ENCODE measurements at regions not wholly inside any gene's neighbourhood (a gene's known extent, or its start where the extent isn't known, plus 50 kb on each side); places are given as distances from the start of the nearest gene placed in this dataset.
A peak's percentile ranks its signal among the peaks of the same experiment; 100 is the strongest.
"Not testable (repeated sequence)": the region's sequence is repeated elsewhere in the genome, so short reads cannot be mapped to it uniquely, and the experiment has no call there.

GRCh38 chr2:111275047-111275853, 154.5 kb downstream of the BCL2L11 start:
- not testable (repeated sequence) for ATAC-seq (ENCODE audit: insufficient read depth, low FRiP score); H3K4me1 ChIP-seq (ENCODE audit: control insufficient read depth in 5 of 5, insufficient read depth in 5 of 5, low read length in 5 of 5); DNase-seq; H3K27ac ChIP-seq (ENCODE audit: low read depth in 1 of 2, low read length in 1 of 2); H3K9ac ChIP-seq (ENCODE audit: insufficient read depth in 1 of 2, low read length in 2 of 2); H3K36me3 ChIP-seq (ENCODE audit: control insufficient read depth in 4 of 4, insufficient read depth in 4 of 4, low read length in 4 of 4); H3K27me3 ChIP-seq (ENCODE audit: control insufficient read depth in 3 of 3, insufficient read depth in 3 of 3, low read length in 2 of 3); H3K4me3 ChIP-seq; H3K9me3 ChIP-seq (ENCODE audit: control insufficient read depth in 4 of 4, insufficient read depth in 3 of 4, low read length in 3 of 4)
- 69 to 74% methylated on average over 13 of the region's 15 CpGs for WGBS, 2 donors

GRCh38 chr2:111275854-111276171, 155.1 kb downstream of the BCL2L11 start:
- not testable (repeated sequence) for H3K4me1 ChIP-seq (ENCODE audit: control insufficient read depth in 5 of 5, insufficient read depth in 5 of 5, low read length in 5 of 5); H3K27me3 ChIP-seq (ENCODE audit: control insufficient read depth in 3 of 3, insufficient read depth in 3 of 3, low read length in 2 of 3); H3K4me3 ChIP-seq; DNase-seq; H3K9ac ChIP-seq (ENCODE audit: insufficient read depth in 1 of 2, low read length in 2 of 2); H3K36me3 ChIP-seq (ENCODE audit: control insufficient read depth in 4 of 4, insufficient read depth in 4 of 4, low read length in 4 of 4); H3K9me3 ChIP-seq (ENCODE audit: control insufficient read depth in 4 of 4, insufficient read depth in 3 of 4, low read length in 3 of 4); ATAC-seq (ENCODE audit: insufficient read depth, low FRiP score); H3K27ac ChIP-seq (ENCODE audit: low read depth in 1 of 2, low read length in 1 of 2)
- 84 to 85% methylated on average over 2 of the region's 3 CpGs for WGBS, 2 donors

- H3K9me3 ChIP-seq (ENCODE audit: control insufficient read depth in 4 of 4, insufficient read depth in 3 of 4, low read length in 3 of 4); H3K4me1 ChIP-seq (ENCODE audit: control insufficient read depth in 5 of 5, insufficient read depth in 5 of 5, low read length in 5 of 5); H3K36me3 ChIP-seq (ENCODE audit: control insufficient read depth in 4 of 4, insufficient read depth in 4 of 4, low read length in 4 of 4); H3K4me3 ChIP-seq; ATAC-seq (ENCODE audit: insufficient read depth, low FRiP score); H3K9ac ChIP-seq (ENCODE audit: insufficient read depth in 1 of 2, low read length in 2 of 2); DNase-seq; H3K27me3 ChIP-seq (ENCODE audit: control insufficient read depth in 3 of 3, insufficient read depth in 3 of 3, low read length in 2 of 3); H3K27ac ChIP-seq (ENCODE audit: low read depth in 1 of 2, low read length in 1 of 2): not testable (repeated sequence)
- 91 to 100% methylated on average over 2 to 3 of the region's 3 CpGs for WGBS, 2 donors
Observed at GRCh38 chr2:111278133-111278532, 157.4 kb downstream of the BCL2L11 start.

GRCh38 chr2:111280709-111281286, 160.1 kb downstream of the BCL2L11 start:
- H3K27ac ChIP-seq (ENCODE audit: low read depth in 1 of 2, low read length in 1 of 2); ATAC-seq (ENCODE audit: insufficient read depth, low FRiP score); H3K4me1 ChIP-seq (ENCODE audit: control insufficient read depth in 5 of 5, insufficient read depth in 5 of 5, low read length in 5 of 5); H3K9ac ChIP-seq (ENCODE audit: insufficient read depth in 1 of 2, low read length in 2 of 2); H3K27me3 ChIP-seq (ENCODE audit: control insufficient read depth in 3 of 3, insufficient read depth in 3 of 3, low read length in 2 of 3); H3K36me3 ChIP-seq (ENCODE audit: control insufficient read depth in 4 of 4, insufficient read depth in 4 of 4, low read length in 4 of 4); H3K9me3 ChIP-seq (ENCODE audit: control insufficient read depth in 4 of 4, insufficient read depth in 3 of 4, low read length in 3 of 4); DNase-seq; H3K4me3 ChIP-seq: not testable (repeated sequence)
- WGBS, 2 donors: 77 to 98% methylated on average over 2 of the region's 6 CpGs

- not testable (repeated sequence) for ATAC-seq (ENCODE audit: insufficient read depth, low FRiP score)
Observed at GRCh38 chr2:111282162-111282561, 161.4 kb downstream of the BCL2L11 start.

GRCh38 chr2:111287646-111288568, 167.2 kb downstream of the BCL2L11 start:
- not testable (repeated sequence) for H3K4me1 ChIP-seq (ENCODE audit: control insufficient read depth in 5 of 5, insufficient read depth in 5 of 5, low read length in 5 of 5); H3K36me3 ChIP-seq (ENCODE audit: control insufficient read depth in 4 of 4, insufficient read depth in 4 of 4, low read length in 4 of 4); H3K27ac ChIP-seq (ENCODE audit: low read depth in 1 of 2, low read length in 1 of 2); H3K4me3 ChIP-seq; H3K27me3 ChIP-seq (ENCODE audit: control insufficient read depth in 3 of 3, insufficient read depth in 3 of 3, low read length in 2 of 3); H3K9me3 ChIP-seq (ENCODE audit: control insufficient read depth in 4 of 4, insufficient read depth in 3 of 4, low read length in 3 of 4); H3K9ac ChIP-seq (ENCODE audit: insufficient read depth in 1 of 2, low read length in 2 of 2)
- ATAC-seq (ENCODE audit: insufficient read depth, low FRiP score): peak; percentile 77
- DNase-seq: peak; percentile 28 to 68 (median 64)
- 69 to 74% methylated on average over 6 to 8 of the region's 9 CpGs for WGBS, 2 donors

More at GRCh38 chr2:111282162-111282561, 161.4 kb downstream of the BCL2L11 start:
- H3K4me3 ChIP-seq; H3K9ac ChIP-seq (ENCODE audit: insufficient read depth in 1 of 2, low read length in 2 of 2); H3K27me3 ChIP-seq (ENCODE audit: control insufficient read depth in 3 of 3, insufficient read depth in 3 of 3, low read length in 2 of 3); H3K27ac ChIP-seq (ENCODE audit: low read depth in 1 of 2, low read length in 1 of 2); H3K36me3 ChIP-seq (ENCODE audit: control insufficient read depth in 4 of 4, insufficient read depth in 4 of 4, low read length in 4 of 4); H3K4me1 ChIP-seq (ENCODE audit: control insufficient read depth in 5 of 5, insufficient read depth in 5 of 5, low read length in 5 of 5); H3K9me3 ChIP-seq (ENCODE audit: control insufficient read depth in 4 of 4, insufficient read depth in 3 of 4, low read length in 3 of 4); DNase-seq: not testable (repeated sequence)
- WGBS, 2 donors: no CpG with 5 or more reads among the region's 5 CpGs

- WGBS, 2 donors: 90 to 93% methylated on average over 9 to 10 of the region's 11 CpGs
- not testable (repeated sequence) for H3K9ac ChIP-seq (ENCODE audit: insufficient read depth in 1 of 2, low read length in 2 of 2); ATAC-seq (ENCODE audit: insufficient read depth, low FRiP score); H3K27ac ChIP-seq (ENCODE audit: low read depth in 1 of 2, low read length in 1 of 2); H3K36me3 ChIP-seq (ENCODE audit: control insufficient read depth in 4 of 4, insufficient read depth in 4 of 4, low read length in 4 of 4); H3K4me3 ChIP-seq; H3K27me3 ChIP-seq (ENCODE audit: control insufficient read depth in 3 of 3, insufficient read depth in 3 of 3, low read length in 2 of 3); H3K4me1 ChIP-seq (ENCODE audit: control insufficient read depth in 5 of 5, insufficient read depth in 5 of 5, low read length in 5 of 5); DNase-seq; H3K9me3 ChIP-seq (ENCODE audit: control insufficient read depth in 4 of 4, insufficient read depth in 3 of 4, low read length in 3 of 4)
Observed at GRCh38 chr2:111290370-111290769, 169.7 kb downstream of the BCL2L11 start.

- 77 to 91% methylated on average over 5 of the region's 6 CpGs for WGBS, 2 donors
- H3K9ac ChIP-seq (ENCODE audit: insufficient read depth in 1 of 2, low read length in 2 of 2); H3K27ac ChIP-seq (ENCODE audit: low read depth in 1 of 2, low read length in 1 of 2); H3K4me3 ChIP-seq; H3K4me1 ChIP-seq (ENCODE audit: control insufficient read depth in 5 of 5, insufficient read depth in 5 of 5, low read length in 5 of 5); H3K9me3 ChIP-seq (ENCODE audit: control insufficient read depth in 4 of 4, insufficient read depth in 3 of 4, low read length in 3 of 4); H3K36me3 ChIP-seq (ENCODE audit: control insufficient read depth in 4 of 4, insufficient read depth in 4 of 4, low read length in 4 of 4); H3K27me3 ChIP-seq (ENCODE audit: control insufficient read depth in 3 of 3, insufficient read depth in 3 of 3, low read length in 2 of 3); DNase-seq; ATAC-seq (ENCODE audit: insufficient read depth, low FRiP score): not testable (repeated sequence)
Observed at GRCh38 chr2:111291566-111291965, 170.9 kb downstream of the BCL2L11 start.

All from lung (tissue), 9 donors.